Cardiac fibroblast (primary cell): ENCODE measurements at regions not wholly inside any gene's neighbourhood (a gene's known extent, or its start where the extent isn't known, plus 50 kb on each side); places are given as distances from the start of the nearest gene placed in this dataset.

Source experiments
- DNase-seq, 2 donors: peaks; one replicate each; pipeline versions ENCODE4 v3.0.0 to v3.0.0-alpha.2; 2010; ENCODE audit warnings: low read depth in 2 of 2
- H3K4me3 ChIP-seq, 2 donors: replicated peaks in 1 of 2; 1 replicate in 1 of 2; 2 replicates in 1 of 2; pipeline ENCODE4 v1.5.1; 2011; ENCODE audit warnings: low read depth in 2 of 2, low read length in 2 of 2, mild to moderate bottlenecking in 2 of 2, moderate library complexity in 1 of 2
- TF ChIP-seq, protein P1 (sequence below): IDR thresholded peaks from one replicate; pipeline ENCODE4 v1.5.1; 2011; ENCODE audit warnings: low read depth, mild to moderate bottlenecking, low read length, inconsistent platforms

GRCh38 chr16:82402665-82403218, 224.0 kb upstream of the CDH13 start:
- no peak overlapping the region for H3K4me3 ChIP-seq
- no peak for DNase-seq
- TF ChIP-seq, protein P1, sequence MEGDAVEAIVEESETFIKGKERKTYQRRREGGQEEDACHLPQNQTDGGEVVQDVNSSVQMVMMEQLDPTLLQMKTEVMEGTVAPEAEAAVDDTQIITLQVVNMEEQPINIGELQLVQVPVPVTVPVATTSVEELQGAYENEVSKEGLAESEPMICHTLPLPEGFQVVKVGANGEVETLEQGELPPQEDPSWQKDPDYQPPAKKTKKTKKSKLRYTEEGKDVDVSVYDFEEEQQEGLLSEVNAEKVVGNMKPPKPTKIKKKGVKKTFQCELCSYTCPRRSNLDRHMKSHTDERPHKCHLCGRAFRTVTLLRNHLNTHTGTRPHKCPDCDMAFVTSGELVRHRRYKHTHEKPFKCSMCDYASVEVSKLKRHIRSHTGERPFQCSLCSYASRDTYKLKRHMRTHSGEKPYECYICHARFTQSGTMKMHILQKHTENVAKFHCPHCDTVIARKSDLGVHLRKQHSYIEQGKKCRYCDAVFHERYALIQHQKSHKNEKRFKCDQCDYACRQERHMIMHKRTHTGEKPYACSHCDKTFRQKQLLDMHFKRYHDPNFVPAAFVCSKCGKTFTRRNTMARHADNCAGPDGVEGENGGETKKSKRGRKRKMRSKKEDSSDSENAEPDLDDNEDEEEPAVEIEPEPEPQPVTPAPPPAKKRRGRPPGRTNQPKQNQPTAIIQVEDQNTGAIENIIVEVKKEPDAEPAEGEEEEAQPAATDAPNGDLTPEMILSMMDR = no peak

DNA sequence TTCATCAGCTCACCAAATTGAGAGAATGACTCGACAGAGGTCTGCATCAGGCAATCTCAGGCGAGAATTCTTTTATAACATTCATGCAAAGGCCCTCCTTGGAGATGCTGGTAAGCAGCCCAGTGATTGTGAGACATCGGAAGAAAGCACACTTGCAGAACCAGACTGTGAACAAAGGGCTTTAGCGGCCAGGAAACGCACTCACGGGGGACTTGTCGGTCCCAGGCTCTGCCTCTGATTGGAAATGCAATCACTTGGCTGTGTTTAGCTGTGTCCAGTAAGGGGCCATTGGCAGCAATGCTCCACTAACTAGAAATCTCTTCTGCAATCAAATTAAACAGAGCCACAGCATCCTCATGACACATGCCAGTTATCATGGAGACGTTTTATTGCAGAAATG, 226.7 kb upstream of the CDH13 start:
- no peak for DNase-seq

GRCh38 chr16:82396509-82396908, 226.5 kb upstream of the MPHOSPH6 start:
- no peak for DNase-seq
- TF ChIP-seq, protein P1 = no peak
- no peak overlapping the region for H3K4me3 ChIP-seq

More for the DNA sequence above, 226.7 kb upstream of the CDH13 start:
- H3K4me3 ChIP-seq = no peak overlapping the region
- TF ChIP-seq, protein P1 = no peak

DNA sequence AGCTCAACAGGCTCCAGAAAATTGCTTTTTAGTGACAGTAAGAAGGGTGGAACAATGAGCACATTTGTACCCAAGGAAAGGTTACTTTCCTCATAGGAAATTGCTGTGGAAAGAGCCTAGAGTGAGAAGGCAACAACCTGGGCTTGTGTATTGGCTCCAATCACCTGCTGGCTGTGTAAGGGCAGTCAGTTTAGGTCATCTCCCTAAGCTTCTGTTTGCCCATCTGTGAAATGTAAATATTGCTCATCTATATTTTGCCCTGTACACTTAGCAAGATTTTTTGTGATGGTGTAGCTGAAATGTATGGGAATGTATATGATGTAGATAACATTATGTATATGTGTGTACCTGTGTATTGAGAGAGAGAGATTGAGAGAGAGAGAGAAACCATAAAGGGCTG, 225.2 kb upstream of the MPHOSPH6 start:
- no peak for DNase-seq
- TF ChIP-seq, protein P1 = no peak
- no peak overlapping the region for H3K4me3 ChIP-seq

- no peak for DNase-seq
- TF ChIP-seq, protein P1 = no peak
- H3K4me3 ChIP-seq = no peak overlapping the region
Observed at GRCh38 chr16:82391690-82392089, 221.7 kb upstream of the MPHOSPH6 start.

DNA sequence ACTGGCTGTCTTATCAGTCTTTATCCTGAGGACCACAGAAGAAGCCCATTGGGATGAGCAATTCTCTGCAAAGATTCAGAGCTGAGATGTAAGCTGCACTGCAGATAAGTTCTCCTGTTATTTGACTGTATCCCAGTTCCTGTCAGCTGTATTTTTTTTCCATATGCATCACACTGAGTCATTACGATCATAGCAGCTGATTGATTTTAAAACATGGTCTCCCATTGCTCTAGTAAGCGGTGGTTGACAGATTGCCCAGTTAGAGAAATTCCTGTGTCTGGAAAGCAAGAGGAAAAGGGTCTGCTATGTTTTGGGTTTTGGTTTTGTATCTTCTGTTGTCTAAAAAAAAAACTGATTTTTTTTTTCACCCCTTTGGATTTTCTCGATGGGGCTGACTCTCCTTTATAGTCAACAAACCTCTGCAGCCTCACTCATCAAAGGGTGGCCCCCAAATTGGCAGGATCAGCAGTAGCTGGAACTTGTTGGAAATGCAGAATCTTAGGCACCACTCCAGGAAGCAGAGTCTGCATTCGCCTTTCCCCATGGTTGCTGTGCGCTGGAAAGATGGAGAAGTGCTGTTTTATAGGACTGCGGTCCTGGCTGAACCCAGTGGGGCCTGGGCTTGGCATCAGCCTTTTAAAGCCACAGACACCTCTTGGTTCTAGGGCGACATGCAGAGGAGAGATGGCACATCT, 220.1 kb upstream of the MPHOSPH6 start:
- no peak for DNase-seq
- H3K4me3 ChIP-seq = no peak overlapping the region
- TF ChIP-seq, protein P1 = no peak
